Left forelimb (tissue), 1 donor: ENCODE measurements at regions not wholly inside any gene's neighbourhood (a gene's known extent, or its start where the extent isn't known, plus 50 kb on each side); places are given as distances from the start of the nearest gene placed in this dataset.
A peak's percentile ranks its signal among the peaks of the same experiment; 100 is the strongest.

ENCODE experiments used
- DNase-seq: peaks from one replicate; pipeline ENCODE4 v3.0.0-alpha.2; 2018; ENCODE audit warnings: low spot score

GRCh38 chr1:30419831-30420230 lies 303.6 kb downstream of the MATN1 start:
- no peak for DNase-seq

GRCh38 chr1:30418939-30419720 lies 304.3 kb downstream of the MATN1 start:
- no peak for DNase-seq

GRCh38 chr1:30418061-30418938 lies 305.1 kb downstream of the MATN1 start:
- no peak for DNase-seq

GRCh38 chr1:30417701-30418046 lies 305.7 kb downstream of the MATN1 start:
- DNase-seq: no peak

- no peak for DNase-seq
Measured at GRCh38 chr1:30417001-30417700, 306.2 kb downstream of the MATN1 start.

- DNase-seq: no peak
Measured at GRCh38 chr1:30416221-30416820, 307.1 kb downstream of the MATN1 start.

- no peak for DNase-seq
Measured at GRCh38 chr1:30415171-30415940, 308.0 kb downstream of the MATN1 start.

- DNase-seq: no peak
Measured at GRCh38 chr1:30414851-30415165, 308.6 kb downstream of the MATN1 start.

- no peak for DNase-seq
Measured at GRCh38 chr1:30414086-30414850, 309.1 kb downstream of the MATN1 start.

GRCh38 chr1:30413606-30414005 lies 309.8 kb downstream of the MATN1 start:
- no peak for DNase-seq

- no peak for DNase-seq
Measured at GRCh38 chr1:30413111-30413440, 310.3 kb downstream of the MATN1 start.

- DNase-seq: peak; percentile 33
Measured at GRCh38 chr1:30412241-30413110, 310.9 kb downstream of the MATN1 start.

GRCh38 chr1:30411206-30411605 lies 312.2 kb downstream of the MATN1 start:
- peak; percentile 4 for DNase-seq

GRCh38 chr1:30410153-30410851 lies 313.1 kb downstream of the MATN1 start:
- peak; percentile 41 for DNase-seq

GRCh38 chr1:30409476-30410152 lies 313.8 kb downstream of the MATN1 start:
- peak; percentile 31 for DNase-seq

- DNase-seq: peak; percentile 48
Measured at GRCh38 chr1:30407865-30408580, 315.4 kb downstream of the MATN1 start.

- DNase-seq: peak; percentile 54
Measured at GRCh38 chr1:30406996-30407864, 316.2 kb downstream of the MATN1 start.
